ENCODE measurements at regions not wholly inside any gene's neighbourhood (a gene's known extent, or its start where the extent isn't known, plus 50 kb on each side); places are given as distances from the start of the nearest gene placed in this dataset.
A peak's percentile ranks its signal among the peaks of the same experiment; 100 is the strongest.
"Not testable (repeated sequence)": the region's sequence is repeated elsewhere in the genome, so short reads cannot be mapped to it uniquely, and the experiment has no call there.

GRCh38 chr6:37078814-37079213 lies 73.4 kb downstream of the FGD2 start:
- TF ChIP-seq CTCF (IDR thresholded peaks at IDR 0.05): no peak
- no peak for TF ChIP-seq POLR2A (IDR thresholded peaks at IDR 0.05)
- no peak for TF ChIP-seq POLR2AphosphoS5 (IDR thresholded peaks at IDR 0.05)
- TF ChIP-seq EP300 (IDR thresholded peaks at IDR 0.05): no peak
- Histone ChIP-seq H3K4me1 (peaks cover 0 to 29% (median 19%) of the 10 kb centered on the region in 4 donors), H3K27ac (peak overlapping the region in 3 of 4 donors; percentile 76 to 85 (median 78)), H3K27me3 (no peaks in the 10 kb centered on the region), H3K36me3 (no peaks in the 10 kb centered on the region), H3K9me3 (no peaks in the 10 kb centered on the region), H3K4me3 (no peak overlapping the region)
- intact Hi-C loops (cut with DNase I): no loop called here
- DNase-seq: no peak
- 91 to 92% methylated on average over 2 of the region's 2 CpGs for WGBS, 2 donors

GRCh38 chr6:37081042-37081607 lies 75.7 kb downstream of the FGD2 start:
- TF ChIP-seq POLR2A (IDR thresholded peaks at IDR 0.05) (no peak), CTCF (IDR thresholded peaks at IDR 0.05) (no peak), POLR2AphosphoS5 (IDR thresholded peaks at IDR 0.05) (no peak), EP300 (IDR thresholded peaks at IDR 0.05) (no peak)
- intact Hi-C loops (cut with DNase I): no loop called here
- H3K27me3 ChIP-seq: no peaks in the 10 kb centered on the region
- H3K27ac ChIP-seq: no peak overlapping the region
- DNase-seq: no peak
- H3K4me1 ChIP-seq: peaks cover 0 to 30% (median 19%) of the 10 kb centered on the region in 4 donors
- no peaks in the 10 kb centered on the region for H3K36me3 ChIP-seq
- no peak overlapping the region for H3K4me3 ChIP-seq
- WGBS, 2 donors: 88 to 89% methylated on average over 7 of the region's 7 CpGs
- H3K9me3 ChIP-seq: no peaks in the 10 kb centered on the region

- WGBS, 2 donors: 94 to 97% methylated on average over 17 of the region's 17 CpGs
- H3K4me3 ChIP-seq: no peak overlapping the region
- TF ChIP-seq CTCF (IDR thresholded peaks at IDR 0.05): no peak
- no peak for TF ChIP-seq EP300 (IDR thresholded peaks at IDR 0.05)
- TF ChIP-seq POLR2A (IDR thresholded peaks at IDR 0.05): no peak
- TF ChIP-seq POLR2AphosphoS5 (IDR thresholded peaks at IDR 0.05): no peak
Observed at GRCh38 chr6:37082390-37083130, 77.1 kb downstream of the FGD2 start.

GRCh38 chr6:37083243-37084138 lies 78.0 kb downstream of the FGD2 start:
- H3K27ac ChIP-seq: peak overlapping the region in 2 of 4 donors; percentile 10 to 36
- DNase-seq: peak; percentile 90
- TF ChIP-seq EP300 (IDR thresholded peaks at IDR 0.05) (peak in 1 of 4 donors; percentile 3), POLR2AphosphoS5 (IDR thresholded peaks at IDR 0.05) (peak in 2 of 4 donors; percentile 21 to 63), CTCF (IDR thresholded peaks at IDR 0.05) (no peak), POLR2A (IDR thresholded peaks at IDR 0.05) (no peak)
- H3K27me3 ChIP-seq: no peaks in the 10 kb centered on the region
- no peak overlapping the region for H3K4me3 ChIP-seq
- intact Hi-C loops (cut with DNase I): no loop called here
- no peaks in the 10 kb centered on the region for H3K36me3 ChIP-seq
- peaks cover 0 to 14% (median 6%) of the 10 kb centered on the region in 4 donors for H3K4me1 ChIP-seq
- no peaks in the 10 kb centered on the region for H3K9me3 ChIP-seq
- WGBS, 2 donors: 75 to 76% methylated on average over 14 of the region's 14 CpGs

More at GRCh38 chr6:37082390-37083130, 77.1 kb downstream of the FGD2 start:
- intact Hi-C loops (cut with DNase I): no loop called here
- Histone ChIP-seq H3K27me3 (no peaks in the 10 kb centered on the region), H3K4me1 (peaks cover 0 to 23% (median 15%) of the 10 kb centered on the region in 4 donors), H3K9me3 (no peaks in the 10 kb centered on the region), H3K27ac (no peak overlapping the region), H3K36me3 (no peaks in the 10 kb centered on the region)
- no peak for DNase-seq

GRCh38 chr6:37084665-37085064 lies 79.2 kb downstream of the FGD2 start:
- H3K4me3 ChIP-seq; H3K36me3 ChIP-seq; H3K4me1 ChIP-seq; H3K27ac ChIP-seq; intact Hi-C loops (cut with DNase I); H3K9me3 ChIP-seq; DNase-seq; H3K27me3 ChIP-seq: not testable (repeated sequence)
- WGBS, 2 donors: 94 to 96% methylated on average over 4 of the region's 4 CpGs

Data from sigmoid colon (tissue), 6 donors.